GM23338 (cell line): ENCODE measurements at regions not wholly inside any gene's neighbourhood (a gene's known extent, or its start where the extent isn't known, plus 50 kb on each side); places are given as distances from the start of the nearest gene placed in this dataset.

Experiments used
- ATAC-seq: fragments of 200-7000 bp; cut with Tn5 transposase; 3 replicates; pipeline ENCODE4 v1.9.1; 2020
- DNase-seq: peaks from one replicate; pipeline ENCODE4 v3.0.0-alpha.2; 2015; ENCODE audit warnings: low spot score
- H2AFZ ChIP-seq: fragments of 200-600 bp; sonication (generic); 2 replicates; pipeline ENCODE4 v1.8.0; 2016; ENCODE audit warnings: antibody characterized with exemption, mild to moderate bottlenecking, moderate library complexity
- H3F3A ChIP-seq: fragments of 200-600 bp; sonication (generic); replicated peaks from 2 replicates; pipeline ENCODE4 v1.8.0; 2017; ENCODE audit warnings: antibody characterized with exemption, mixed run types, low read depth
- H3K27ac ChIP-seq: fragments of 200-600 bp; sonication (generic); 2 replicates; pipeline ENCODE4 v1.6.1; 2016; ENCODE audit warnings: low read depth
- H3K27me3 ChIP-seq: fragments of 200-600 bp; sonication (generic); 2 replicates; pipeline ENCODE4 v1.8.0; 2016; ENCODE audit warnings: mild to moderate bottlenecking, mixed run types, moderate library complexity; ENCODE audit not compliant: insufficient read depth
- H3K36me3 ChIP-seq: fragments of 200-600 bp; sonication (generic); 2 replicates; pipeline ENCODE4 v1.8.0; 2016; ENCODE audit warnings: mild to moderate bottlenecking; ENCODE audit not compliant: insufficient read depth
- H3K4me1 ChIP-seq: fragments of 200-600 bp; sonication (generic); 2 replicates; pipeline ENCODE4 v1.8.0; 2016; ENCODE audit warnings: mild to moderate bottlenecking, moderate library complexity; ENCODE audit not compliant: insufficient read depth
- H3K4me2 ChIP-seq: fragments of 200-600 bp; sonication (generic); 2 replicates; pipeline ENCODE4 v1.7.1; 2017; ENCODE audit warnings: mixed run types
- H3K4me3 ChIP-seq: fragments of 200-600 bp; sonication (generic); 2 replicates; pipeline ENCODE4 v1.6.1; 2016; ENCODE audit warnings: mixed run types
- H3K79me2 ChIP-seq: fragments of 200-600 bp; sonication (generic); replicated peaks from 2 replicates; pipeline ENCODE4 v1.8.0; 2017; ENCODE audit warnings: mild to moderate bottlenecking; ENCODE audit not compliant: insufficient read depth
- H3K9me2 ChIP-seq: fragments of 200-600 bp; sonication (generic); 2 replicates; pipeline ENCODE4 v1.8.0; 2017; ENCODE audit not compliant: insufficient read depth
- H4K20me1 ChIP-seq: fragments of 200-600 bp; sonication (generic); replicated peaks from 2 replicates; pipeline ENCODE4 v1.8.0; 2017; ENCODE audit warnings: mild to moderate bottlenecking; ENCODE audit not compliant: insufficient read depth
- H3K27ac Mint-ChIP-seq: 2 replicates; pipeline ENCODE4 v1.8.0; 2020; ENCODE audit warnings: inconsistent platforms, mild to moderate bottlenecking, moderate library complexity, mixed read lengths
- H3K27me3 Mint-ChIP-seq: 3 replicates; pipeline ENCODE4 v1.8.0; 2022; ENCODE audit warnings: low read depth, mild to moderate bottlenecking, moderate library complexity, mixed read lengths, inconsistent platforms; ENCODE audit not compliant: insufficient read depth, poor library complexity
- H3K36me3 Mint-ChIP-seq: 3 replicates; pipeline ENCODE4 v1.8.0; 2021; ENCODE audit warnings: low read depth, mild to moderate bottlenecking, inconsistent platforms, moderate library complexity, mixed read lengths
- H3K4me1 Mint-ChIP-seq: 3 replicates; pipeline ENCODE4 v1.8.0; 2020; ENCODE audit warnings: mild to moderate bottlenecking, inconsistent platforms, mixed read lengths
- H3K4me3 Mint-ChIP-seq: 3 replicates; pipeline ENCODE4 v1.8.0; 2021; ENCODE audit warnings: moderate library complexity, mild to moderate bottlenecking, inconsistent platforms, mixed read lengths
- H3K9me3 Mint-ChIP-seq: 3 replicates; pipeline ENCODE4 v1.8.0; 2020; ENCODE audit warnings: moderate library complexity, mild to moderate bottlenecking, inconsistent platforms, mixed read lengths
- CTCF ChIP-seq, 2 experiments: fragments of 200-600 bp in 1 of 2; sonication (generic) in 1 of 2; conservative IDR thresholded peaks; 2 replicates each; pipeline versions ENCODE4 v1.5.1 to v1.6.1; 2016 to 2017; ENCODE audit warnings: antibody characterized with exemption in 2 of 2, low read depth in 2 of 2, mild to moderate bottlenecking in 2 of 2, moderate library complexity in 1 of 2
- JUNB ChIP-seq: IDR thresholded peaks from one replicate; pipeline ENCODE4 v1.6.1; 2016; ENCODE audit warnings: antibody characterized with exemption; ENCODE audit not compliant: unreplicated experiment
- NANOG ChIP-seq: IDR thresholded peaks from 2 replicates; pipeline ENCODE4 v1.6.1; 2016; ENCODE audit warnings: antibody characterized with exemption, borderline replicate concordance
- TF ChIP-seq, protein P1 (sequence below): fragments of 250-450 bp; sonication (Bioruptor Pico); IDR thresholded peaks from 2 replicates; pipeline ENCODE4 v1.5.0; 2020; ENCODE audit warnings: mild to moderate bottlenecking, moderate library complexity
- TF ChIP-seq, protein P2 (sequence below): IDR thresholded peaks from one replicate; pipeline ENCODE4 v1.6.1; 2018; ENCODE audit warnings: antibody characterized with exemption; ENCODE audit not compliant: unreplicated experiment

DNA sequence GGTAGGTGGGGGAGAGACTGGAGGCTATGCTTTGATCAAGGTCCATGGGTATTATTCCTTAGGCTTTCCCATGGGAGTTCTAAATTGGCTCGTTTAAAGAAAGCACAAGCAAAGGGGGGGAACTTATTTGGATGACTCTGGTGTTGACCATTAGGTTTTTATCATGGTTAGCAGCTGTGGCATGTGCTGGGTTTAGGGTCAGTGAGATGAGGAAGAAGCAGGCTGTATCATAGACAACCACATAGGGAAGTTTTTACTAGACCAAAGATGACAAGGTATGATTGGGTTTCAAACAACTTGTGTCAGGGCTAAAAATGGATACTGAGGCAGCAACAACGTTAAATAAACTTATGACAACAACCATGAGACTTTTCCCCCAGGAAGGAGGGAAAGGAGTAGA lies 97.7 kb downstream of the DNAAF6 start (continued):
- TF ChIP-seq, protein P1, sequence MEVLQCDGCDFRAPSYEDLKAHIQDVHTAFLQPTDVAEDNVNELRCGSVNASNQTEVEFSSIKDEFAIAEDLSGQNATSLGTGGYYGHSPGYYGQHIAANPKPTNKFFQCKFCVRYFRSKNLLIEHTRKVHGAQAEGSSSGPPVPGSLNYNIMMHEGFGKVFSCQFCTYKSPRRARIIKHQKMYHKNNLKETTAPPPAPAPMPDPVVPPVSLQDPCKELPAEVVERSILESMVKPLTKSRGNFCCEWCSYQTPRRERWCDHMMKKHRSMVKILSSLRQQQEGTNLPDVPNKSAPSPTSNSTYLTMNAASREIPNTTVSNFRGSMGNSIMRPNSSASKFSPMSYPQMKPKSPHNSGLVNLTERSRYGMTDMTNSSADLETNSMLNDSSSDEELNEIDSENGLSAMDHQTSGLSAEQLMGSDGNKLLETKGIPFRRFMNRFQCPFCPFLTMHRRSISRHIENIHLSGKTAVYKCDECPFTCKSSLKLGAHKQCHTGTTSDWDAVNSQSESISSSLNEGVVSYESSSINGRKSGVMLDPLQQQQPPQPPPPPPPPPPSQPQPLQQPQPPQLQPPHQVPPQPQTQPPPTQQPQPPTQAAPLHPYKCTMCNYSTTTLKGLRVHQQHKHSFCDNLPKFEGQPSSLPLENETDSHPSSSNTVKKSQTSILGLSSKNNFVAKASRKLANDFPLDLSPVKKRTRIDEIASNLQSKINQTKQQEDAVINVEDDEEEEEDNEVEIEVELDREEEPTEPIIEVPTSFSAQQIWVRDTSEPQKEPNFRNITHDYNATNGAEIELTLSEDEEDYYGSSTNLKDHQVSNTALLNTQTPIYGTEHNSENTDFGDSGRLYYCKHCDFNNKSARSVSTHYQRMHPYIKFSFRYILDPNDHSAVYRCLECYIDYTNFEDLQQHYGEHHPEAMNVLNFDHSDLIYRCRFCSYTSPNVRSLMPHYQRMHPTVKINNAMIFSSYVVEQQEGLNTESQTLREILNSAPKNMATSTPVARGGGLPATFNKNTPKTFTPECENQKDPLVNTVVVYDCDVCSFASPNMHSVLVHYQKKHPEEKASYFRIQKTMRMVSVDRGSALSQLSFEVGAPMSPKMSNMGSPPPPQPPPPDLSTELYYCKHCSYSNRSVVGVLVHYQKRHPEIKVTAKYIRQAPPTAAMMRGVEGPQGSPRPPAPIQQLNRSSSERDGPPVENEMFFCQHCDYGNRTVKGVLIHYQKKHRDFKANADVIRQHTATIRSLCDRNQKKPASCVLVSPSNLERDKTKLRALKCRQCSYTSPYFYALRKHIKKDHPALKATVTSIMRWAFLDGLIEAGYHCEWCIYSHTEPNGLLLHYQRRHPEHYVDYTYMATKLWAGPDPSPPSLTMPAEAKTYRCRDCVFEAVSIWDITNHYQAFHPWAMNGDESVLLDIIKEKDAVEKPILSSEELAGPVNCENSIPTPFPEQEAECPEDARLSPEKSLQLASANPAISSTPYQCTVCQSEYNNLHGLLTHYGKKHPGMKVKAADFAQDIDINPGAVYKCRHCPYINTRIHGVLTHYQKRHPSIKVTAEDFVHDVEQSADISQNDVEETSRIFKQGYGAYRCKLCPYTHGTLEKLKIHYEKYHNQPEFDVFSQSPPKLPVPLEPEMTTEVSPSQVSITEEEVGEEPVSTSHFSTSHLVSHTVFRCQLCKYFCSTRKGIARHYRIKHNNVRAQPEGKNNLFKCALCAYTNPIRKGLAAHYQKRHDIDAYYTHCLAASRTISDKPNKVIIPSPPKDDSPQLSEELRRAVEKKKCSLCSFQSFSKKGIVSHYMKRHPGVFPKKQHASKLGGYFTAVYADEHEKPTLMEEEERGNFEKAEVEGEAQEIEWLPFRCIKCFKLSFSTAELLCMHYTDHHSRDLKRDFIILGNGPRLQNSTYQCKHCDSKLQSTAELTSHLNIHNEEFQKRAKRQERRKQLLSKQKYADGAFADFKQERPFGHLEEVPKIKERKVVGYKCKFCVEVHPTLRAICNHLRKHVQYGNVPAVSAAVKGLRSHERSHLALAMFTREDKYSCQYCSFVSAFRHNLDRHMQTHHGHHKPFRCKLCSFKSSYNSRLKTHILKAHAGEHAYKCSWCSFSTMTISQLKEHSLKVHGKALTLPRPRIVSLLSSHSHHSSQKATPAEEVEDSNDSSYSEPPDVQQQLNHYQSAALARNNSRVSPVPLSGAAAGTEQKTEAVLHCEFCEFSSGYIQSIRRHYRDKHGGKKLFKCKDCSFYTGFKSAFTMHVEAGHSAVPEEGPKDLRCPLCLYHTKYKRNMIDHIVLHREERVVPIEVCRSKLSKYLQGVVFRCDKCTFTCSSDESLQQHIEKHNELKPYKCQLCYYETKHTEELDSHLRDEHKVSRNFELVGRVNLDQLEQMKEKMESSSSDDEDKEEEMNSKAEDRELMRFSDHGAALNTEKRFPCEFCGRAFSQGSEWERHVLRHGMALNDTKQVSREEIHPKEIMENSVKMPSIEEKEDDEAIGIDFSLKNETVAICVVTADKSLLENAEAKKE (CRISPR knock-in tag): no peak
- TF ChIP-seq JUNB: no peak
- TF ChIP-seq, protein P2, sequence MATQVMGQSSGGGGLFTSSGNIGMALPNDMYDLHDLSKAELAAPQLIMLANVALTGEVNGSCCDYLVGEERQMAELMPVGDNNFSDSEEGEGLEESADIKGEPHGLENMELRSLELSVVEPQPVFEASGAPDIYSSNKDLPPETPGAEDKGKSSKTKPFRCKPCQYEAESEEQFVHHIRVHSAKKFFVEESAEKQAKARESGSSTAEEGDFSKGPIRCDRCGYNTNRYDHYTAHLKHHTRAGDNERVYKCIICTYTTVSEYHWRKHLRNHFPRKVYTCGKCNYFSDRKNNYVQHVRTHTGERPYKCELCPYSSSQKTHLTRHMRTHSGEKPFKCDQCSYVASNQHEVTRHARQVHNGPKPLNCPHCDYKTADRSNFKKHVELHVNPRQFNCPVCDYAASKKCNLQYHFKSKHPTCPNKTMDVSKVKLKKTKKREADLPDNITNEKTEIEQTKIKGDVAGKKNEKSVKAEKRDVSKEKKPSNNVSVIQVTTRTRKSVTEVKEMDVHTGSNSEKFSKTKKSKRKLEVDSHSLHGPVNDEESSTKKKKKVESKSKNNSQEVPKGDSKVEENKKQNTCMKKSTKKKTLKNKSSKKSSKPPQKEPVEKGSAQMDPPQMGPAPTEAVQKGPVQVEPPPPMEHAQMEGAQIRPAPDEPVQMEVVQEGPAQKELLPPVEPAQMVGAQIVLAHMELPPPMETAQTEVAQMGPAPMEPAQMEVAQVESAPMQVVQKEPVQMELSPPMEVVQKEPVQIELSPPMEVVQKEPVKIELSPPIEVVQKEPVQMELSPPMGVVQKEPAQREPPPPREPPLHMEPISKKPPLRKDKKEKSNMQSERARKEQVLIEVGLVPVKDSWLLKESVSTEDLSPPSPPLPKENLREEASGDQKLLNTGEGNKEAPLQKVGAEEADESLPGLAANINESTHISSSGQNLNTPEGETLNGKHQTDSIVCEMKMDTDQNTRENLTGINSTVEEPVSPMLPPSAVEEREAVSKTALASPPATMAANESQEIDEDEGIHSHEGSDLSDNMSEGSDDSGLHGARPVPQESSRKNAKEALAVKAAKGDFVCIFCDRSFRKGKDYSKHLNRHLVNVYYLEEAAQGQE: no peak

DNA sequence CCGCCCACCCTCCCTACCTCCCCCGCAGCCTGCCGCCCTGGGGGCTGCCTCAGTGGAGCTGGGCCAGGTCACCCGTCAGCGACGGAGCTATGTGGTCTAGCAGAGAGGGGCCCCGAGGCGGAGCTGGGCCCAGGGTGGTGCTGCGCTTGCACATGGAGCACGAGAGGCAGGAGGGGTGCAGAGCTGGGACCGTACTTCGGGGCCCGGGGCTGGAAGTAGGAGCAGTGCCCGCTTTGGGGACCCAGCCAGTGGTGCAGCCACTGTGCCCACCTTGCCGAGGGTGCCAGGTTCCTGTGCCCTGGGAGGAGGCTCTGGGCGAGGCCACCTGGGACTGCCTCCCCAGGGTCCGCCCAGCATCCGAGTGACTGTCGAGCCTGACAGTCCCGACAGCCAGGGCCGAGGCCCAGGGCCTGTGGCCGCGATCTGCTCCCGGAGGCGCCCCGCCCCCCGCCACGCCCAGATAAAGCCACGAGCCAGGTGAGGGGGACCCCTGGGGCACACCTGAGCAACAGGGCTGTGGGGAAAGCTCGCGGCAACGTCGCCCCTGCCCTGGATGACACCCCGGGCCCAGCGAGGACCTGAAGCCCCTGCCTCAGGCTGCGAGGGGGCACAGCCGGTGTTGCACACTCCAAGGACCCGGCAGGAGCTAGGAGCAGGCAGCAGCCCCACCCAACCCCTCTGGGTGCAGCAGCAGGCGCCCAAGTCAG lies 117.5 kb downstream of the DNAAF6 start:
- ATAC-seq: peak; percentile 22
- H3K4me3 ChIP-seq: peak overlapping the region; percentile 49
- peak overlapping the region; percentile 66 for H3K4me2 ChIP-seq
- H3K9me2 ChIP-seq: no peaks in the 10 kb centered on the region
- no peak overlapping the region for H3K27ac ChIP-seq
- no peak overlapping the region for H2AFZ ChIP-seq
- DNase-seq: no peak
- no peak overlapping the region for H3K4me3 Mint-ChIP-seq
- no peaks in the 10 kb centered on the region for H3K4me1 Mint-ChIP-seq
- no peaks in the 10 kb centered on the region for H3K27me3 Mint-ChIP-seq
- no peaks in the 10 kb centered on the region for H3K36me3 ChIP-seq
- H3K4me1 ChIP-seq: no peaks in the 10 kb centered on the region
- no peaks in the 10 kb centered on the region for H3K9me3 Mint-ChIP-seq
- no peaks in the 10 kb centered on the region for H3K27me3 ChIP-seq
- H3F3A ChIP-seq: no peaks in the 10 kb centered on the region
- H4K20me1 ChIP-seq: no peaks in the 10 kb centered on the region
- no peaks in the 10 kb centered on the region for H3K79me2 ChIP-seq
- H3K27ac Mint-ChIP-seq: no peak overlapping the region
- H3K36me3 Mint-ChIP-seq: no peaks in the 10 kb centered on the region
- TF ChIP-seq CTCF (conservative IDR thresholded peaks at IDR 0.05; ENCODE audit: low read depth in 2 of 2) (no peak), NANOG (no peak)
